ENCODE measurements at regions not wholly inside any gene's neighbourhood (a gene's known extent, or its start where the extent isn't known, plus 50 kb on each side); places are given as distances from the start of the nearest gene placed in this dataset.

DNA sequence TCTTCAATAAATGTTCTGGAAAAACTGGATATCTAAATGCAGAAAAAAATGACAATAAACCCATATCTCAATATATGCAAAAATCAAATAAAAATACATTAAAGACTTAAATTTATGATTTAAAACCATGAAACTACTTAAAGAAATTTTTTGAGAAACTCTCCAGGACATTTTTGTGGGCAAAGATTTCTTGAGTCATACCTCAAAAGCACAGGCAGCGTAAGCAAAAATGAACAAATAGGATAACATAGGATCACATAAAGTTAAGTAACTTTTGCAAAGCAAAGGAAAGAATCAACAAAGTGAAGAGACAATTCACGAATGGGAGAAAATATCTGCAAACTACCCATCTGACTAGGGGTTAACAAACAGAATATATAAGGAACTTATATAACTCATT is 1545.5 kb downstream of the SUCLG1 start:
- TF ChIP-seq, protein P1, sequence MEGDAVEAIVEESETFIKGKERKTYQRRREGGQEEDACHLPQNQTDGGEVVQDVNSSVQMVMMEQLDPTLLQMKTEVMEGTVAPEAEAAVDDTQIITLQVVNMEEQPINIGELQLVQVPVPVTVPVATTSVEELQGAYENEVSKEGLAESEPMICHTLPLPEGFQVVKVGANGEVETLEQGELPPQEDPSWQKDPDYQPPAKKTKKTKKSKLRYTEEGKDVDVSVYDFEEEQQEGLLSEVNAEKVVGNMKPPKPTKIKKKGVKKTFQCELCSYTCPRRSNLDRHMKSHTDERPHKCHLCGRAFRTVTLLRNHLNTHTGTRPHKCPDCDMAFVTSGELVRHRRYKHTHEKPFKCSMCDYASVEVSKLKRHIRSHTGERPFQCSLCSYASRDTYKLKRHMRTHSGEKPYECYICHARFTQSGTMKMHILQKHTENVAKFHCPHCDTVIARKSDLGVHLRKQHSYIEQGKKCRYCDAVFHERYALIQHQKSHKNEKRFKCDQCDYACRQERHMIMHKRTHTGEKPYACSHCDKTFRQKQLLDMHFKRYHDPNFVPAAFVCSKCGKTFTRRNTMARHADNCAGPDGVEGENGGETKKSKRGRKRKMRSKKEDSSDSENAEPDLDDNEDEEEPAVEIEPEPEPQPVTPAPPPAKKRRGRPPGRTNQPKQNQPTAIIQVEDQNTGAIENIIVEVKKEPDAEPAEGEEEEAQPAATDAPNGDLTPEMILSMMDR (IDR thresholded peaks at IDR 0.05; ENCODE audit: low read depth, low read length), result no peak
- no peak overlapping the region for H3K4me3 ChIP-seq (ENCODE audit: low read depth, low read length)
- in situ Hi-C loops (cut with HindIII; ENCODE audit: low sequenced_read_pairs), result no loop called here
- peak; percentile 1 for DNase-seq (ENCODE audit: low read depth, low spot score)

DNA sequence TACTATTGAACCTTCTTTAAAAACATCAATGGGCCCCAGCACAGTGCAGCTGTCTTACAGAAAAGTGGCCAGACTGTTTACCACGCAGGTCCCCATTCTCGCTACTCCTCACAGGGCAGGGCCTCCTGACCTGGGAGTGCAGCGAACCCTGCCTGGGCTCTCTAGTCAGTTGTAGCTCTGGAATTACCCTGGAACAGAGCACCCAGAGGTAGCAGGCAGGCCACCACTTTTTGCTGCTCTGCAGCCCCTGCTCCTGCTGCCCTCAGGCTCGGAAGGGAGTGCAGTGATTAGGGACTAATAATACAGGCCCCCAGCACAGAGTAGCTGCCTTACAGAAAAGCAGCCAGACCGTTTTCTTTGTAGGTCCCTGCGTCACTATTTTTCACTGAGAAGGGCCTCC is 1563.0 kb downstream of the SUCLG1 start:
- DNase-seq (ENCODE audit: low read depth, low spot score), result no peak
- TF ChIP-seq, protein P1 (IDR thresholded peaks at IDR 0.05; ENCODE audit: low read depth, low read length), result no peak
- in situ Hi-C loops (cut with HindIII; ENCODE audit: low sequenced_read_pairs), result no loop called here
- H3K4me3 ChIP-seq (ENCODE audit: low read depth, low read length), result no peak overlapping the region

DNA sequence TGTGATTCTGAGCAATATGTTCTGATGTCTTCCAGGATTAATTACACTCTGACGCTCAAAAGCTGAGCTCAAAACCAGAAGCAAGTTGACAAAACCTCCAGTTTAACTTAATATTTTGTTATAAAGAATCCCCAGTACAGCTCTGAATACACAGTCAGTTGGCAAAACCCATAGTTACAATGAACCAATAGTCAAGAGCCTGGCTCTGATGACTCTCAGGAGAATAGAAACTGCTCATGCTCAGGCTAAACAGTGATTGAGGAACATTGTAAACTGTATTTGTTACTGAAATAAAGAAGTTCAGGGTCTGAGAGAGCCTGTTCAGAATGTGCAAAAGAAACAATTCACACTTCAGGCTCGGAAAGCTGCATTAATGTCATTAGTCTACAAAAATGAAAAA is 1565.9 kb downstream of the SUCLG1 start:
- TF ChIP-seq, protein P1 (IDR thresholded peaks at IDR 0.05; ENCODE audit: low read depth, low read length), result no peak
- no peak overlapping the region for H3K4me3 ChIP-seq (ENCODE audit: low read depth, low read length)
- DNase-seq (ENCODE audit: low read depth, low spot score), result no peak
- in situ Hi-C loops (cut with HindIII; ENCODE audit: low sequenced_read_pairs), result no loop called here

DNA sequence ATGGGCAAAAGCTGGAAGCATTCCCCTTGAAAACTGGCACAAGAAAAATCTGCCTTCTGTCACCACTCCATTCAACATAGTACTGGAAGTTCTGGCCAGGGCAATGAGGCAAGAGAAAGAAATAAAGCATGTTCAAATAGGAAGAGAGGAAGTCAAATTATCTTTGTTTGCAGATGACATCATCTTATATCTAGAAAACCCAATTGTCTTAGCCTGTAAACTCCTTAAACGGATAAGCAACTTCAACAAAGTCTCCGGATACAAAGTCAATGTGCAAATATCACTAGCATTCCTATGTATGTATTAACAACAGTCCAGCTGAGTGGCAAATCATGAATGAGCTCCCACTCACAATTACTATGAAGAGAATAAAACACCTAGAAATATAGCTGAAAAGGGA is 1579.3 kb downstream of the SUCLG1 start:
- DNase-seq (ENCODE audit: low read depth, low spot score), result no peak
- in situ Hi-C loops (cut with HindIII; ENCODE audit: low sequenced_read_pairs), result no loop called here
- no peak overlapping the region for H3K4me3 ChIP-seq (ENCODE audit: low read depth, low read length)
- TF ChIP-seq, protein P1 (IDR thresholded peaks at IDR 0.05; ENCODE audit: low read depth, low read length), result no peak

DNA sequence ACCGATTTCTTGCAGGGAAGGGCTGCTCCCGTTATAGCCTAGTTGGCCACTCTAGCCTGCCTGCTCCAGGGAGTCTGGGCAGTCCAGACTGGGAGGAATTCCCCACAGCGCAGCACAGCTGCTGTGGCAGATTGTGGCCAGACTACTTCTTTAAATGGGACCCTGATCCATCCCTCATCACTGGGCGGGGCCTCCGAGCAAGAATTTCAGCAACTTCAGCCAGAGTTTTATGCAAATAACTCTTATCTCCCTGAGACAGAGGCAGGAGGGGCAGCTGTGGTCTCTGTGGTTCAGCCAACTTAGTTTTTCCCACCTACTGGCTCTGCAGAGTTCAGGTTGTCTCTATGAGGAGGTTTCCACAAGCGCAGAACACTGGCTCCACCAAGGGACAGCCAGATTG is 1583.2 kb downstream of the SUCLG1 start:
- H3K4me3 ChIP-seq (ENCODE audit: low read depth, low read length), result no peak overlapping the region
- TF ChIP-seq, protein P1 (IDR thresholded peaks at IDR 0.05; ENCODE audit: low read depth, low read length), result no peak
- in situ Hi-C loops (cut with HindIII; ENCODE audit: low sequenced_read_pairs), result no loop called here
- DNase-seq (ENCODE audit: low read depth, low spot score), result no peak

DNA sequence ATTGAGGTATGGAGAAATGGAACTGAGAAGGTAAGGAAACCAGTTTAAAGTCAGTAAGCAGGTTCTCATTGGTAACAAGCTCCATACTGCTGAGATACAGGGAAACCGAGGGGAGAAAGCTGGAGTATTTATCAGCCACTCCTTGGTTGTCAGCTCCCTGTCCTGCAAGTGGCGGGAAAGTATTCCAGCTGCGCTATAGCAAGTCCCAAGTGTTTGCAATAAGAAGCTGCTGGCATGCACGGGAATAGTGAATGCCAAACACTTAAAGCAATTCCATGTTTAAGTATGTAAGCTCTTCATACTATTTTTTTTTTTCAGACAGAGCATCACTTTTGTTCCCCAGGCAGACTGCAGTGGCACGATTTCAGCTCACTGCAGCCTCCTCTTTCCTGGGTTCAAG is 1601.1 kb downstream of the SUCLG1 start:
- DNase-seq (ENCODE audit: low read depth, low spot score), result no peak
- TF ChIP-seq, protein P1 (IDR thresholded peaks at IDR 0.05; ENCODE audit: low read depth, low read length), result no peak
- H3K4me3 ChIP-seq (ENCODE audit: low read depth, low read length), result no peak overlapping the region
- in situ Hi-C loops (cut with HindIII; ENCODE audit: low sequenced_read_pairs), result no loop called here

DNA sequence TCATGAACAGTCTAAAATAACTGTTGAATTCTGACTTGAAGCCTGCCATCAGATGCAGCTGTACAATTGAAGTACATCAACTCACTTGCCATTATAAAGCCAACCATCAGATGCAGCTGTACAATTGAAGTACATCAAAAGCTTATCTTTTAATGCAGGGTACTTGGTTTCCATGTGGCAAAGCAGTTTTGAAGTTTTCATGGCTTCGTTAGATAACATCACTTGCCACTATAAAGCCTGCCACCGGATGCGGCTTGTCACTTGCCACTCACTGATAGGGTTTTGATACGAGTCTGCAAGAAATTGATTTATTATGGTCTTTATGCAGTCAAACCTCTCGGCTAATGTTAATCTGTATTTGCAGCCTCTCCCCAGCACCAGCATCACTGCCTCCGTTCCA is 1605.8 kb downstream of the SUCLG1 start:
- DNase-seq (ENCODE audit: low read depth, low spot score), result no peak
- TF ChIP-seq, protein P1 (IDR thresholded peaks at IDR 0.05; ENCODE audit: low read depth, low read length), result no peak
- H3K4me3 ChIP-seq (ENCODE audit: low read depth, low read length), result no peak overlapping the region
- in situ Hi-C loops (cut with HindIII; ENCODE audit: low sequenced_read_pairs), result no loop called here

Measured in astrocyte of the spinal cord (primary cell).